Spleen (tissue), 11 donors: ENCODE measurements at regions not wholly inside any gene's neighbourhood (a gene's known extent, or its start where the extent isn't known, plus 50 kb on each side); places are given as distances from the start of the nearest gene placed in this dataset.
"Not testable (repeated sequence)": the region's sequence is repeated elsewhere in the genome, so short reads cannot be mapped to it uniquely, and the experiment has no call there.

Experiments used
- DNase-seq: peaks from one replicate; pipeline ENCODE4 v3.0.0-alpha.2; 2020
- H3K27ac ChIP-seq, 8 donors: fragments of 200-600 bp; sonication (generic) in 7 of 8; 1 replicate in 4 of 8; 2 replicates in 4 of 8; pipeline versions ENCODE4 v1.5.0 to v1.8.0; 2016 to 2021; ENCODE audit warnings: inconsistent platforms in 4 of 8, mild to moderate bottlenecking in 4 of 8, moderate library complexity in 1 of 8
- H3K27me3 ChIP-seq, 7 donors: fragments of 200-600 bp; sonication (generic) in 6 of 7; replicated peaks in 1 of 7; 1 replicate in 4 of 7; 2 replicates in 3 of 7; pipeline versions ENCODE4 v1.5.0 to v1.8.0; 2016 to 2021; ENCODE audit warnings: inconsistent platforms in 3 of 7, mild to moderate bottlenecking in 1 of 7
- H3K36me3 ChIP-seq, 6 donors: fragments of 200-600 bp; sonication (generic) in 5 of 6; 1 replicate in 4 of 6; 2 replicates in 2 of 6; pipeline versions ENCODE4 v1.5.0 to v1.8.0; 2016 to 2021; ENCODE audit warnings: inconsistent platforms in 2 of 6
- H3K4me1 ChIP-seq, 6 donors: fragments of 200-600 bp; sonication (generic) in 5 of 6; 1 replicate in 3 of 6; 2 replicates in 3 of 6; pipeline versions ENCODE4 v1.5.0 to v1.8.0; 2016 to 2021; ENCODE audit warnings: inconsistent platforms in 3 of 6
- H3K4me3 ChIP-seq, 8 donors: fragments of 200-600 bp; sonication (generic) in 7 of 8; 1 replicate in 4 of 8; 2 replicates in 4 of 8; pipeline versions ENCODE4 v1.5.0 to v1.8.0; 2016 to 2021; ENCODE audit warnings: inconsistent platforms in 4 of 8, mild to moderate bottlenecking in 4 of 8, moderate library complexity in 2 of 8
- H3K9me3 ChIP-seq, 8 donors: fragments of 200-600 bp; sonication (generic) in 7 of 8; 1 replicate in 4 of 8; 2 replicates in 4 of 8; pipeline versions ENCODE4 v1.5.0 to v1.8.0; 2016 to 2021; ENCODE audit warnings: inconsistent platforms in 4 of 8
- POLR2A ChIP-seq, 3 donors: fragments of 450-650 bp; IDR thresholded peaks; one replicate each; pipeline ENCODE4 v1.5.1; 2017; ENCODE audit warnings: antibody characterized with exemption in 3 of 3, mild to moderate bottlenecking in 1 of 3
- POLR2AphosphoS5 ChIP-seq, 3 donors: sonication (generic); formaldehyde crosslinking; IDR thresholded peaks; one replicate each; pipeline ENCODE4 v1.5.1; 2017; ENCODE audit warnings: antibody characterized with exemption in 3 of 3
- WGBS, 5 donors: extraction: QIAGEN DNeasy Blood & Tissue Kit in 3 of 5; methylation state at CpG; one replicate each; pipeline versions ENCODE4 v1.1.5 to v1.1.7; 2013 to 2018; 5-methylcytosine and 5-hydroxymethylcytosine counted together
- intact Hi-C: fragments of 100-400 bp; cut with DNase I; formaldehyde crosslinking; loops from one replicate; pipeline ENCODE4 v1.15.0; 2023; ENCODE audit warnings: low total_unique reads
- TF ChIP-seq, protein P1 (sequence below), 11 experiments: fragments of 200-600 bp in 7 of 11; fragments of 450-650 bp in 4 of 11; sonication (generic) in 4 of 11; IDR thresholded peaks in 8 of 11; conservative IDR thresholded peaks in 3 of 11; 1 replicate in 7 of 11; 2 replicates in 4 of 11; pipeline versions ENCODE4 v1.4.0 to v1.8.0; 2016 to 2021; ENCODE audit warnings: antibody characterized with exemption in 11 of 11, inconsistent platforms in 4 of 11, mild to moderate bottlenecking in 1 of 11
- donor health status: healthy with polysubstance abuse.
- donor health status: DM: no; HTN: no; CAD: no; lungs with moderate emphysema.
- donor health status: DM: no; HTN: no; CAD: no.
- donor health status: Bipolar disorder and iron deficiency.
- donor health status: healthy.
- donor health status: DM: no; HTN: no; CAD: no.
- donor health status: DM: yes; HTN: yes; CAD: no.

DNA sequence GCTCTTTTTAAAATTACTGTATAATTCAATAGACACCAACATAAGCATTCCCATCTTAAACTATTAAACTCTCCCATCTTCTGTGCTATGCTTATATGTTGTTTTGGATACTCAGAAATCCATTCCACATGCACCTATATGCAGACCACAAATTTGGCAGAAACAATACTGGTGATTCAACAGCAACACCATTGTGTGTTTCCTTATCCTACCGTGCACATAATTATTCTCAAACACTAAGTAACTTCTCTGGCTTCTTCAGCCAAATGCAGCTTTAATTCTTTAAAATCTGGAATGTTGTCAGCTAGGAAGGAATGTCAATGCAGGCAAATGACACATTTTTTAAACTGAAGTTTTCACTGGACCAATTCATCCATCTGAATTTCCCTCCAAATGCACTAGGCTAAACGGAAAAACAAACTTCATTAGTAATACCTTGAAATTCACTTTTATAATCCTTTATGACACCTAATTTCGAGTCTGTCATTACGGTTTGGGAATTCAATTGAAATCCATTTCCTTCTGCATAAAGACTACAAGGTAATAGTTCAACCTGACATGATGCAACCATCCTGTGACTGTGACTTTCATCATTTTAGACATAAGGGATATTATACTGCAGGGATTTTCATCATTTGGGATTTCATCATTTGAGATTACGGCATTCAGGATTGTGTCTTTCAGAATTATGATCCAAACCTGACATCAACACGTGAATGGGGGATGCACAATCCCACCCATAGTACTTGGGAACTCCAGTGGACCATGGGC, 308.5 kb downstream of the LTN1 start:
- no peaks in the 10 kb centered on the region for H3K27me3 ChIP-seq
- 70 to 79% (median 77%) methylated on average over 6 of the region's 6 CpGs for WGBS, 5 donors
- no peak overlapping the region for H3K4me3 ChIP-seq
- no peaks in the 10 kb centered on the region for H3K4me1 ChIP-seq
- H3K36me3 ChIP-seq, result no peaks in the 10 kb centered on the region
- no peak for DNase-seq
- no peaks in the 10 kb centered on the region for H3K9me3 ChIP-seq
- intact Hi-C loops, result no loop called here
- H3K27ac ChIP-seq, result no peak overlapping the region
- TF ChIP-seq POLR2AphosphoS5 (IDR thresholded peaks at IDR 0.05) (no peak), POLR2A (IDR thresholded peaks at IDR 0.05) (no peak)
- TF ChIP-seq, protein P1, sequence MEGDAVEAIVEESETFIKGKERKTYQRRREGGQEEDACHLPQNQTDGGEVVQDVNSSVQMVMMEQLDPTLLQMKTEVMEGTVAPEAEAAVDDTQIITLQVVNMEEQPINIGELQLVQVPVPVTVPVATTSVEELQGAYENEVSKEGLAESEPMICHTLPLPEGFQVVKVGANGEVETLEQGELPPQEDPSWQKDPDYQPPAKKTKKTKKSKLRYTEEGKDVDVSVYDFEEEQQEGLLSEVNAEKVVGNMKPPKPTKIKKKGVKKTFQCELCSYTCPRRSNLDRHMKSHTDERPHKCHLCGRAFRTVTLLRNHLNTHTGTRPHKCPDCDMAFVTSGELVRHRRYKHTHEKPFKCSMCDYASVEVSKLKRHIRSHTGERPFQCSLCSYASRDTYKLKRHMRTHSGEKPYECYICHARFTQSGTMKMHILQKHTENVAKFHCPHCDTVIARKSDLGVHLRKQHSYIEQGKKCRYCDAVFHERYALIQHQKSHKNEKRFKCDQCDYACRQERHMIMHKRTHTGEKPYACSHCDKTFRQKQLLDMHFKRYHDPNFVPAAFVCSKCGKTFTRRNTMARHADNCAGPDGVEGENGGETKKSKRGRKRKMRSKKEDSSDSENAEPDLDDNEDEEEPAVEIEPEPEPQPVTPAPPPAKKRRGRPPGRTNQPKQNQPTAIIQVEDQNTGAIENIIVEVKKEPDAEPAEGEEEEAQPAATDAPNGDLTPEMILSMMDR (IDR thresholded peaks at IDR 0.05 in 8 of 11, conservative IDR thresholded peaks at IDR 0.05 in 3 of 11), result no peak

DNA sequence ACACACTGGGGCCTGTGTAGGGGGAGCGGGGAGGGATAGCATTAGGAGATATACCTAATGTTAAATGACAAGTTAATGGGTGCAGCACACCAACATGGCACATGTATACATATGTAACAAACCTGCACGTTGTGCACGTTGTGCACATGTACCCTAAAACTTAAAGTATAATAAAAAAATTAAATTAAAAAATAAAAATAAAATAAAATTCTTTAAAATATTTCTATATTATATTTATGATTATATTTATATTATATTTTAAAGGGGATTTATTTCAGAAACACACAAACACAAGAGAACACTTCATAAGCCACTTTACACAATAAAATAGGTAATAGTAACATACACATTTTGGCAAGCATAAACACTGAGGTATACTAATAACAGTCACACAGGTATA, 309.8 kb downstream of the LTN1 start:
- H3K4me1 ChIP-seq, H3K36me3 ChIP-seq, DNase-seq, H3K4me3 ChIP-seq, H3K27ac ChIP-seq, H3K27me3 ChIP-seq, intact Hi-C loops, H3K9me3 ChIP-seq: not testable (repeated sequence)
- WGBS, 5 donors, result 91 to 95% (median 93%) methylated on average over 3 of the region's 3 CpGs

DNA sequence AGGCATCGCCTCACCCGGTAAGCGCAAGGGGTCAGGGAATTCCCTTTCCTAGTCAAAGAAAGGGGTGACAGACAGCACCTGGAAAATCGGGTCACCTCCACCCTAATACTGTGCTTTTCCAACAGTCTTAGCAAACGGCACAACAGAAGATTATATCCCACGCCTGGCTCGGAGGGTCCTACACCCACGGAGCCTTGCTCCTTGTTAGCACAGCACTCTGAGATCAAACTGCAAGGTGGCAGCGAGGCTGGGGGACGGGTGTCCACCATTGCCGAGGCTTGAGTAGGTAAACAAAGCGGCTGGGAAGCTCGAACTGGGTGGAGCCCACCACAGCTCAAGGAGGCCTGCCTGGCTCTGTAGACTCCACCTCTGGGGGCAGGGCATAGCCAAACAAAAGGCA, 315.6 kb downstream of the LTN1 start:
- intact Hi-C loops, H3K4me1 ChIP-seq, H3K27ac ChIP-seq, H3K27me3 ChIP-seq, H3K36me3 ChIP-seq, DNase-seq, H3K4me3 ChIP-seq: not testable (repeated sequence)
- WGBS, 5 donors, result 91 to 95% (median 92%) methylated on average over 13 of the region's 13 CpGs
- peaks cover 0 to 12% (median 2%) of the 10 kb centered on the region in 8 donors for H3K9me3 ChIP-seq

DNA sequence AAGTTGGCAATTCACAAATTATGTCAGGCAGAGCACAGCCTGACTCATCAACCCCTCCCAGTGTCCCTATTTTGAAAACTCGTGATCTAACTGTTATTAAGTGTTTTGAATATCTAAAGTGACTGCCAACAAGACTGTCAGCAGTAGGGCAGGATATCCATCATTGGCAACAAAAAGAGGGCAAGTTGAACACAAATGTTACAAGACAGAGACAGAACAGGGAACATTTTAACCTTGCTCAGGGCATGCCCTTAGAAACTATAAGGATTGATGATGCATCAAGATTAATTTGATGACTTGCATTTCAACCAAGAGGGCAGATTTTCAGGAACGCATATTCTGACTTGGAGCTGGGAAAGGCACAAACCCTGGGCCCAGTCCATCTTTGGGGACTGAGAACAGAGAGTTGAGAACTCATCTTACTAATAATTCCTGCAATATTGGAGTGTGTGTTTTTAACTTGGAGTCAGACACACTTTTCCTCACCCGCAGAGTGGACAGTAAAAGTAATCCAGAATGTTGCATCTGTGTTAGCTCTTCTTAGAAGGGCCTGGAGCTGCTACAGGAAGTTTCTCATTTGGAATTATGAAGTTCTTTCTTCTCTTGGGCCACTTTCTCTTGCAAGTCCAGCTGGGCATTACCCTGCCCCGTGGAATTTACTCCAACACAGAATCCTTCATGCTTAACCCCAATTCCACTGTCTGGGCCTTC, 317.2 kb downstream of the LTN1 start:
- peak overlapping the region in 4 of 8 donors; percentile 2 to 54 (median 35) for H3K27ac ChIP-seq
- TF ChIP-seq POLR2AphosphoS5 (IDR thresholded peaks at IDR 0.05) (no peak), POLR2A (IDR thresholded peaks at IDR 0.05) (no peak)
- TF ChIP-seq, protein P1 (IDR thresholded peaks at IDR 0.05 in 8 of 11, conservative IDR thresholded peaks at IDR 0.05 in 3 of 11), result no peak
- no peak for DNase-seq
- peaks cover 0 to 12% (median 2%) of the 10 kb centered on the region in 8 donors for H3K9me3 ChIP-seq
- H3K4me3 ChIP-seq, result no peak overlapping the region
- WGBS, 5 donors, result 43 to 75% (median 67%) methylated on average over 3 to 4 of the region's 4 CpGs
- intact Hi-C loops, result no loop called here
- H3K4me1 ChIP-seq, result peaks cover 0 to 3% (median 0%) of the 10 kb centered on the region in 6 donors
- H3K27me3 ChIP-seq, result no peaks in the 10 kb centered on the region
- no peaks in the 10 kb centered on the region for H3K36me3 ChIP-seq

DNA sequence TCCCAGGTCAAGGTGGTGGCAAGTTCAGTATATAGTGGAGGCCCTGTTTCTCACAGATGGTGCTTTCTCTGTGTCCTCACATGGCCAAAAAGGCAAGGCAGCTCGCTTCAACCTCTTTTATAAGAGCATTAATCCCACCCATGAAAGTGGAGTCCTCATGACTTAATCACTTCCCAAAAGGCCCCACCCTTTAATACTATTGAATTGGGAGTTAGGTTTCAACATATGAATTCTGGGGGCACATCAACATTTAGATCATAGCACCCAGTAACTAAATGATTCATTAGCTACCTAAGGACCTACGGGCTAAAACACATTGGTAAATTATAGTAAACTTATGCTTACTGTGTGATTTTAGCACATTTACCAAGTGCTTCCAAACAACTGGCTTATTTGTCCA, 317.9 kb downstream of the LTN1 start:
- no peak for DNase-seq
- no peak for TF ChIP-seq POLR2A (IDR thresholded peaks at IDR 0.05)
- TF ChIP-seq POLR2AphosphoS5 (IDR thresholded peaks at IDR 0.05), result no peak
- TF ChIP-seq, protein P1 (IDR thresholded peaks at IDR 0.05 in 8 of 11, conservative IDR thresholded peaks at IDR 0.05 in 3 of 11), result no peak
- Histone ChIP-seq H3K27me3 (no peaks in the 10 kb centered on the region), H3K4me1 (peaks cover 0 to 3% (median 0%) of the 10 kb centered on the region in 6 donors), H3K9me3 (peaks cover 0 to 12% (median 2%) of the 10 kb centered on the region in 8 donors), H3K36me3 (no peaks in the 10 kb centered on the region), H3K4me3 (no peak overlapping the region), H3K27ac (no peak overlapping the region)
- WGBS, 5 donors, result 72 to 89% (median 82%) methylated on average over 2 of the region's 2 CpGs
- intact Hi-C loops, result no loop called here
